SH-SY5Y (cell line): ENCODE measurements at regions not wholly inside any gene's neighbourhood (a gene's known extent, or its start where the extent isn't known, plus 50 kb on each side); places are given as distances from the start of the nearest gene placed in this dataset.

Experiments used
- GATA2 ChIP-seq: IDR thresholded peaks from 2 replicates; pipeline ENCODE4 v1.6.1; 2011; ENCODE audit warnings: mild to moderate bottlenecking, low read depth, low read length
- GATA3 ChIP-seq: IDR thresholded peaks from 2 replicates; pipeline ENCODE4 v1.6.1; 2011; ENCODE audit warnings: low read depth, mild to moderate bottlenecking, low read length, moderate library complexity

GRCh38 chr4:107120661-107121060 is 84.5 kb upstream of the DKK2 start:
- TF ChIP-seq GATA3: no peak
- no peak for TF ChIP-seq GATA2
